Liver (tissue), 7 donors: ENCODE measurements at regions not wholly inside any gene's neighbourhood (a gene's known extent, or its start where the extent isn't known, plus 50 kb on each side); places are given as distances from the start of the nearest gene placed in this dataset.

ENCODE experiments used
- DNase-seq: peaks from one replicate; pipeline ENCODE4 v3.0.0-alpha.2; 2017; ENCODE audit warnings: low spot score
- H3K27ac ChIP-seq, 2 donors: one replicate each; pipeline ENCODE4 v1.7.0; 2013; ENCODE audit warnings: inconsistent platforms in 2 of 2, low read length in 2 of 2, control low read depth in 1 of 2, low read depth in 1 of 2, mild to moderate bottlenecking in 1 of 2
- H3K27me3 ChIP-seq, 4 donors: one replicate each; pipeline versions ENCODE4 v1.6.1 to v1.7.0; 2013; ENCODE audit warnings: low read length in 3 of 4, inconsistent platforms in 1 of 4, mild to moderate bottlenecking in 1 of 4, moderate library complexity in 1 of 4; ENCODE audit not compliant: control insufficient read depth in 4 of 4, insufficient read depth in 4 of 4
- H3K36me3 ChIP-seq, 4 donors: one replicate each; pipeline versions ENCODE4 v1.6.1 to v1.7.0; 2013; ENCODE audit warnings: low read length in 3 of 4, mild to moderate bottlenecking in 3 of 4, low read depth in 1 of 4, moderate library complexity in 1 of 4; ENCODE audit not compliant: control insufficient read depth in 4 of 4, insufficient read depth in 3 of 4
- H3K4me1 ChIP-seq, 4 donors: one replicate each; pipeline versions ENCODE4 v1.6.1 to v1.7.0; 2013; ENCODE audit warnings: low read length in 3 of 4, mild to moderate bottlenecking in 3 of 4, moderate library complexity in 1 of 4; ENCODE audit not compliant: control insufficient read depth in 4 of 4, insufficient read depth in 4 of 4
- H3K4me3 ChIP-seq, 3 donors: one replicate each; pipeline versions ENCODE4 v1.6.1 to v1.7.0; 2013; ENCODE audit warnings: low read length in 3 of 3, control low read depth in 1 of 3, low read depth in 1 of 3, mild to moderate bottlenecking in 1 of 3
- H3K9ac ChIP-seq, 2 donors: one replicate each; pipeline ENCODE4 v1.7.0; 2013; ENCODE audit warnings: low read length in 2 of 2, mild to moderate bottlenecking in 2 of 2, moderate library complexity in 2 of 2, control low read depth in 1 of 2, low read depth in 1 of 2
- H3K9me3 ChIP-seq, 4 donors: one replicate each; pipeline versions ENCODE4 v1.6.1 to v1.7.0; 2013; ENCODE audit warnings: low read length in 3 of 4; ENCODE audit not compliant: control insufficient read depth in 4 of 4
- ATF3 ChIP-seq: IDR thresholded peaks from 2 replicates; pipeline ENCODE4 v1.6.1; 2016; ENCODE audit warnings: antibody characterized with exemption
- CTCF ChIP-seq: fragments of 150-350 bp; IDR thresholded peaks from 2 replicates; pipeline ENCODE4 v1.5.1; 2017; ENCODE audit warnings: improper control_type of control experiment, low read depth, low read length; ENCODE audit not compliant: missing input control
- EGR1 ChIP-seq, 2 donors: IDR thresholded peaks; 2 replicates each; pipeline ENCODE4 v1.6.1; 2016 to 2018; ENCODE audit warnings: antibody characterized with exemption in 2 of 2, low read depth in 2 of 2
- FOXA1 ChIP-seq: IDR thresholded peaks from 2 replicates; pipeline ENCODE4 v1.6.1; 2016; ENCODE audit warnings: antibody characterized with exemption
- FOXA2 ChIP-seq: IDR thresholded peaks from 2 replicates; pipeline ENCODE4 v1.6.1; 2016; ENCODE audit warnings: antibody characterized with exemption
- GABPA ChIP-seq, 2 donors: IDR thresholded peaks in 1 of 2; conservative IDR thresholded peaks in 1 of 2; 2 replicates each; pipeline ENCODE4 v1.6.1; 2016; ENCODE audit warnings: antibody characterized with exemption in 2 of 2, mild to moderate bottlenecking in 1 of 2, moderate library complexity in 1 of 2
- HNF4A ChIP-seq, 2 donors: conservative IDR thresholded peaks; 2 replicates each; pipeline ENCODE4 v1.6.1; 2016; ENCODE audit warnings: antibody characterized with exemption in 2 of 2, mild to moderate bottlenecking in 2 of 2
- HNF4G ChIP-seq: IDR thresholded peaks from 2 replicates; pipeline ENCODE4 v1.6.1; 2016; ENCODE audit warnings: antibody characterized with exemption
- JUND ChIP-seq, 2 donors: IDR thresholded peaks; 2 replicates each; pipeline ENCODE4 v1.6.1; 2016; ENCODE audit warnings: antibody characterized with exemption in 2 of 2
- MAX ChIP-seq: IDR thresholded peaks from 2 replicates; pipeline ENCODE4 v1.6.1; 2016; ENCODE audit warnings: antibody characterized with exemption
- NR2F2 ChIP-seq: IDR thresholded peaks from 2 replicates; pipeline ENCODE4 v1.6.1; 2016; ENCODE audit warnings: antibody characterized with exemption
- RAD21 ChIP-seq, 2 donors: IDR thresholded peaks; 2 replicates each; pipeline ENCODE4 v1.6.1; 2016; ENCODE audit warnings: antibody characterized with exemption in 2 of 2, mild to moderate bottlenecking in 2 of 2
- RXRA ChIP-seq, 2 donors: IDR thresholded peaks; 2 replicates each; pipeline ENCODE4 v1.6.1; 2017 to 2018; ENCODE audit warnings: antibody characterized with exemption in 2 of 2, mild to moderate bottlenecking in 1 of 2
- SP1 ChIP-seq: IDR thresholded peaks from 2 replicates; pipeline ENCODE4 v1.6.1; 2018; ENCODE audit warnings: antibody characterized with exemption, mild to moderate bottlenecking
- TAF1 ChIP-seq: conservative IDR thresholded peaks from 2 replicates; pipeline ENCODE4 v1.6.1; 2016; ENCODE audit warnings: antibody characterized with exemption, mild to moderate bottlenecking
- ZBTB33 ChIP-seq: IDR thresholded peaks from 2 replicates; pipeline ENCODE4 v1.6.1; 2016; ENCODE audit warnings: antibody characterized with exemption
- donor health status: healthy.
- donor health status: healthy.
- donor health status: healthy.
- donor health status: healthy.

GRCh38 chr4:100826067-100826466 is 308.2 kb upstream of the EMCN start:
- Histone ChIP-seq H3K36me3 (no peaks in the 10 kb centered on the region), H3K9ac (no peak overlapping the region), H3K4me1 (no peaks in the 10 kb centered on the region), H3K4me3 (no peak overlapping the region), H3K27me3 (no peaks in the 10 kb centered on the region), H3K27ac (no peak overlapping the region), H3K9me3 (no peaks in the 10 kb centered on the region)
- no peak for DNase-seq
- TF ChIP-seq GABPA (IDR thresholded peaks at IDR 0.05 in 1 of 2, conservative IDR thresholded peaks at IDR 0.05 in 1 of 2) (no peak), HNF4G (no peak), MAX (no peak), ATF3 (no peak), EGR1 (IDR thresholded peaks at IDR 0.05; ENCODE audit: low read depth in 2 of 2) (no peak), FOXA2 (no peak), ZBTB33 (no peak), TAF1 (no peak), RAD21 (IDR thresholded peaks at IDR 0.05) (no peak), CTCF (no peak), NR2F2 (no peak), FOXA1 (no peak), HNF4A (conservative IDR thresholded peaks at IDR 0.05) (no peak), RXRA (IDR thresholded peaks at IDR 0.05) (no peak), JUND (IDR thresholded peaks at IDR 0.05) (no peak)

GRCh38 chr4:100823993-100824323 is 306.1 kb upstream of the EMCN start:
- Histone ChIP-seq H3K4me1 (no peaks in the 10 kb centered on the region), H3K27me3 (no peaks in the 10 kb centered on the region), H3K27ac (no peak overlapping the region), H3K4me3 (no peak overlapping the region), H3K36me3 (no peaks in the 10 kb centered on the region), H3K9ac (no peak overlapping the region), H3K9me3 (no peaks in the 10 kb centered on the region)
- no peak for DNase-seq
- TF ChIP-seq JUND (IDR thresholded peaks at IDR 0.05) (no peak), HNF4A (conservative IDR thresholded peaks at IDR 0.05) (no peak), FOXA1 (no peak), EGR1 (IDR thresholded peaks at IDR 0.05; ENCODE audit: low read depth in 2 of 2) (no peak), CTCF (no peak), SP1 (no peak), HNF4G (no peak)
